Activated CD4-positive, CD25-positive, alpha-beta regulatory T cell treated with anti-CD3 and anti-CD28 coated beads, Interleukin-2, amount 50 U/mL, for 24 hours (primary cell): ENCODE measurements at regions not wholly inside any gene's neighbourhood (a gene's known extent, or its start where the extent isn't known, plus 50 kb on each side); places are given as distances from the start of the nearest gene placed in this dataset.

Experiments
- ATAC-seq, 2 donors: fragments of 150-1000 bp; cut with Tn5 transposase; one replicate each; pipeline ENCODE4 v1.10.0; 2021; ENCODE audit warnings: mild to moderate bottlenecking in 1 of 2, moderate library complexity in 1 of 2

GRCh38 chr6:78810698-78811097 is 56.7 kb upstream of the IRAK1BP1 start:
- no peak for ATAC-seq
